ENCODE measurements at regions not wholly inside any gene's neighbourhood (a gene's known extent, or its start where the extent isn't known, plus 50 kb on each side); places are given as distances from the start of the nearest gene placed in this dataset.

DNA sequence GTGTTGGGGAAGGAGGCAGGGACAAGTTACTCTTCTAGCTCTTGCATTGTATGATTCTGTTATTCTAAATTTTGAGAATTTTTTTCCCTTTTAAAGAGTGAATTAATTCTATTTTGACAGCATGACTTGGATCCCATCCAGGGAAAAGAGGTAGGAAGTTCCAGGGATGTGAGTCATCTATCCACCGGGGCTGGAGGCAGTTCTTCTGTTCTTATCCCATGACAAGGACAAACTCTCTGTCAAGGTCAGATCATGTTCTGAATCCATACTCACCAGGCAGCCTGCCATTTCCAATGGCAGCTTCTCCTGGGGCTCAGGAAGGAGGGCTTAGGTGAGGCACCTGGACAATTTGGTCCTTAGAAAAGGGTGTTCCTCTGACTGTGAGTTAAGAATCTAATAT lies 132.0 kb upstream of the MED14 start:
- TF ChIP-seq, protein P1, sequence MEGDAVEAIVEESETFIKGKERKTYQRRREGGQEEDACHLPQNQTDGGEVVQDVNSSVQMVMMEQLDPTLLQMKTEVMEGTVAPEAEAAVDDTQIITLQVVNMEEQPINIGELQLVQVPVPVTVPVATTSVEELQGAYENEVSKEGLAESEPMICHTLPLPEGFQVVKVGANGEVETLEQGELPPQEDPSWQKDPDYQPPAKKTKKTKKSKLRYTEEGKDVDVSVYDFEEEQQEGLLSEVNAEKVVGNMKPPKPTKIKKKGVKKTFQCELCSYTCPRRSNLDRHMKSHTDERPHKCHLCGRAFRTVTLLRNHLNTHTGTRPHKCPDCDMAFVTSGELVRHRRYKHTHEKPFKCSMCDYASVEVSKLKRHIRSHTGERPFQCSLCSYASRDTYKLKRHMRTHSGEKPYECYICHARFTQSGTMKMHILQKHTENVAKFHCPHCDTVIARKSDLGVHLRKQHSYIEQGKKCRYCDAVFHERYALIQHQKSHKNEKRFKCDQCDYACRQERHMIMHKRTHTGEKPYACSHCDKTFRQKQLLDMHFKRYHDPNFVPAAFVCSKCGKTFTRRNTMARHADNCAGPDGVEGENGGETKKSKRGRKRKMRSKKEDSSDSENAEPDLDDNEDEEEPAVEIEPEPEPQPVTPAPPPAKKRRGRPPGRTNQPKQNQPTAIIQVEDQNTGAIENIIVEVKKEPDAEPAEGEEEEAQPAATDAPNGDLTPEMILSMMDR (conservative IDR thresholded peaks at IDR 0.05) = no peak
- no peak for TF ChIP-seq ZFX (IDR thresholded peaks at IDR 0.05)

Measured in C4-2B (cell line).